OCI-LY3 (cell line): ENCODE measurements at regions not wholly inside any gene's neighbourhood (a gene's known extent, or its start where the extent isn't known, plus 50 kb on each side); places are given as distances from the start of the nearest gene placed in this dataset.
A peak's percentile ranks its signal among the peaks of the same experiment; 100 is the strongest.

Experiments used
- H2AFZ ChIP-seq: fragments of 200-600, 300-600 bp; shearing (Covaris generic); 2 replicates; pipeline ENCODE4 v1.6.0; 2014; ENCODE audit warnings: antibody characterized with exemption, low read depth, low read length
- H3K27ac ChIP-seq: fragments of 200-600, 300-600 bp; sonication (generic); 2 replicates; pipeline ENCODE4 v1.5.1; 2014; ENCODE audit warnings: mild to moderate bottlenecking, low read length, moderate library complexity, mixed read lengths
- H3K27me3 ChIP-seq: fragments of 200-600, 300-600 bp; sonication (generic); 2 replicates; pipeline ENCODE4 v1.6.1; 2014; ENCODE audit warnings: low read depth, low read length, mixed read lengths
- H3K36me3 ChIP-seq: fragments of 200-600, 300-600 bp; sonication (generic); replicated peaks from 2 replicates; pipeline ENCODE3; 2014; ENCODE audit warnings: low read depth, low read length, mixed read lengths
- H3K4me1 ChIP-seq: fragments of 300-600, 200-600 bp; sonication (generic); 2 replicates; pipeline ENCODE4 v1.6.1; 2014; ENCODE audit warnings: low read length, mixed read lengths
- H3K4me2 ChIP-seq: fragments of 200-600, 300-600 bp; sonication (generic); 2 replicates; pipeline ENCODE4 v1.6.1; 2014; ENCODE audit warnings: low read length, mixed read lengths
- H3K4me3 ChIP-seq: fragments of 300-600, 200-600 bp; sonication (generic); 2 replicates; pipeline ENCODE4 v1.5.1; 2014; ENCODE audit warnings: antibody characterized with exemption, mild to moderate bottlenecking, low read length, moderate library complexity
- H3K79me2 ChIP-seq: fragments of 300-600, 200-600 bp; shearing (Covaris generic); 2 replicates; pipeline ENCODE4 v1.6.1; 2014; ENCODE audit warnings: mild to moderate bottlenecking, low read length, mixed read lengths
- H3K9ac ChIP-seq: fragments of 300-600, 200-600 bp; shearing (Covaris generic); 2 replicates; pipeline ENCODE4 v1.6.0; 2014; ENCODE audit warnings: mild to moderate bottlenecking, low read length, moderate library complexity
- H3K9me3 ChIP-seq: fragments of 200-600, 300-600 bp; shearing (Covaris generic); 2 replicates; pipeline ENCODE4 v1.6.1; 2014; ENCODE audit warnings: low read length, mixed read lengths; ENCODE audit not compliant: insufficient read depth
- H4K20me1 ChIP-seq: fragments of 200-600, 300-600 bp; sonication (generic); 2 replicates; pipeline ENCODE4 v1.6.1; 2016; ENCODE audit warnings: low read length, mixed read lengths; ENCODE audit not compliant: insufficient read depth
- EZH2phosphoT487 ChIP-seq: fragments of 200-600 bp; shearing (Covaris generic); IDR thresholded peaks from 2 replicates; pipeline ENCODE4 v1.6.1; 2018; ENCODE audit warnings: antibody characterized with exemption, mixed run types, low read depth
- TF ChIP-seq, protein P1 (sequence below): fragments of 200-600, 300-600 bp; sonication (generic); IDR thresholded peaks from 2 replicates; pipeline ENCODE4 v1.5.1; 2014; ENCODE audit warnings: antibody characterized with exemption, low read length, low read depth

- TF ChIP-seq, protein P1, sequence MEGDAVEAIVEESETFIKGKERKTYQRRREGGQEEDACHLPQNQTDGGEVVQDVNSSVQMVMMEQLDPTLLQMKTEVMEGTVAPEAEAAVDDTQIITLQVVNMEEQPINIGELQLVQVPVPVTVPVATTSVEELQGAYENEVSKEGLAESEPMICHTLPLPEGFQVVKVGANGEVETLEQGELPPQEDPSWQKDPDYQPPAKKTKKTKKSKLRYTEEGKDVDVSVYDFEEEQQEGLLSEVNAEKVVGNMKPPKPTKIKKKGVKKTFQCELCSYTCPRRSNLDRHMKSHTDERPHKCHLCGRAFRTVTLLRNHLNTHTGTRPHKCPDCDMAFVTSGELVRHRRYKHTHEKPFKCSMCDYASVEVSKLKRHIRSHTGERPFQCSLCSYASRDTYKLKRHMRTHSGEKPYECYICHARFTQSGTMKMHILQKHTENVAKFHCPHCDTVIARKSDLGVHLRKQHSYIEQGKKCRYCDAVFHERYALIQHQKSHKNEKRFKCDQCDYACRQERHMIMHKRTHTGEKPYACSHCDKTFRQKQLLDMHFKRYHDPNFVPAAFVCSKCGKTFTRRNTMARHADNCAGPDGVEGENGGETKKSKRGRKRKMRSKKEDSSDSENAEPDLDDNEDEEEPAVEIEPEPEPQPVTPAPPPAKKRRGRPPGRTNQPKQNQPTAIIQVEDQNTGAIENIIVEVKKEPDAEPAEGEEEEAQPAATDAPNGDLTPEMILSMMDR, result no peak
- no peak for TF ChIP-seq EZH2phosphoT487
- H3K27ac ChIP-seq, result no peak overlapping the region
- no peaks in the 10 kb centered on the region for H3K79me2 ChIP-seq
- no peaks in the 10 kb centered on the region for H3K36me3 ChIP-seq
- H3K9me3 ChIP-seq, result no peaks in the 10 kb centered on the region
- no peak overlapping the region for H3K9ac ChIP-seq
- H3K4me3 ChIP-seq, result no peak overlapping the region
- H2AFZ ChIP-seq, result no peak overlapping the region
- H4K20me1 ChIP-seq, result no peaks in the 10 kb centered on the region
- no peak overlapping the region for H3K4me2 ChIP-seq
- H3K4me1 ChIP-seq, result no peaks in the 10 kb centered on the region
- H3K27me3 ChIP-seq, result no peaks in the 10 kb centered on the region
Observed at GRCh38 chr5:121156565-121156964, 692.5 kb downstream of the PRR16 start.

DNA sequence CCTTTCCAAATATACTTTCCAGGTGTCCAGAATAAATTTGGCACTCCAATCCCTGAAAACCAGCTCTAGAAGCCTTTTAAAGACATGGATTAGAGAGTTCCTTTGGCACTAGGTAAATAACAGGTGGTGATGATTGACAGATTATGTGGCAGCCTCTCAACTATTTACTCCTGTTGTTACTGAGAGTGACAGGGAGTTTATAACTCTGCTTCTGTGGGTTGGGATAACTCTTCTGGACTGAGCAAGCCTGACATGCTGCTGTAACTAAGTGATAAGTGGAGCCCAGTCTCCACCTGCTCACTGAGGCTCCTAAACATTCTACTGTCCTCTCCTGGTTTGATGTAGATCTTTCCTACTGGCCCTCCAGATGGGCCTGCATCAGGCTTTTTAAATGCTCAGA lies 693.2 kb upstream of the FTMT start:
- Histone ChIP-seq H3K27ac (no peak overlapping the region), H4K20me1 (no peaks in the 10 kb centered on the region), H3K9me3 (no peaks in the 10 kb centered on the region), H3K4me3 (no peak overlapping the region), H3K4me1 (no peaks in the 10 kb centered on the region), H3K79me2 (no peaks in the 10 kb centered on the region), H3K36me3 (no peaks in the 10 kb centered on the region), H3K4me2 (no peak overlapping the region), H3K9ac (no peak overlapping the region), H2AFZ (no peak overlapping the region), H3K27me3 (no peaks in the 10 kb centered on the region)
- TF ChIP-seq, protein P1, result no peak
- TF ChIP-seq EZH2phosphoT487, result no peak

DNA sequence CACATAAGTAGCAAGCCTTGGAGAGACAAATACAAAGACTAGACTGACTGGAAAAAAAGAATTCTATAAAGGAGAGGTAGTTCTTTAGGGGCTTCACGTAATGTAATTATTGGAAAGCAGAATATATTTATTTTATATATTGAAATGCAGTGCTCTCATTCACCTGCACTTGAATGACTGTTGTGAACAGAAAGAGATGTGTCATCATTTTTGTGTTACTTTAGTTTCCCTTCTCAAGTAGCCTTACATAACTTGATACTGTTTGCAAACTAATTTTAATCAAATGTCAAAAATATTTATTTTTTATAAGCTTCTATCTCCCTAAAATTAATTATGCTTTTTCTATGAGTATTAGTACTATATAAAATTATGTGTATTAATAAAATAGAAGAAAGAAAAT lies 691.1 kb upstream of the FTMT start:
- Histone ChIP-seq H4K20me1 (no peaks in the 10 kb centered on the region), H3K36me3 (no peaks in the 10 kb centered on the region), H3K27me3 (no peaks in the 10 kb centered on the region), H3K9ac (no peak overlapping the region), H3K79me2 (no peaks in the 10 kb centered on the region), H3K27ac (no peak overlapping the region), H3K4me1 (peaks cover 8% of the 10 kb centered on the region; the same call in 1 of the 2 replicates), H3K4me2 (no peak overlapping the region), H2AFZ (no peak overlapping the region), H3K9me3 (no peaks in the 10 kb centered on the region), H3K4me3 (no peak overlapping the region)
- TF ChIP-seq, protein P1, result no peak
- TF ChIP-seq EZH2phosphoT487, result no peak

GRCh38 chr5:121164632-121165031 lies 687.0 kb upstream of the FTMT start:
- H2AFZ ChIP-seq, result peak overlapping the region; percentile 81; the same call in 1 of the 2 replicates

More at GRCh38 chr5:121164632-121165031, 687.0 kb upstream of the FTMT start:
- Histone ChIP-seq H3K4me1 (peaks cover 8% of the 10 kb centered on the region; the same call in 1 of the 2 replicates), H3K9me3 (no peaks in the 10 kb centered on the region), H3K79me2 (no peaks in the 10 kb centered on the region), H3K27ac (no peak overlapping the region), H4K20me1 (no peaks in the 10 kb centered on the region), H3K36me3 (no peaks in the 10 kb centered on the region), H3K27me3 (no peaks in the 10 kb centered on the region), H3K4me2 (peak overlapping the region; percentile 20; the same call in 1 of the 2 replicates), H3K9ac (no peak overlapping the region), H3K4me3 (0 out of 2 replicates have a peak overlapping the region, but pooled peaks have one; percentile 6)
- TF ChIP-seq EZH2phosphoT487, result no peak
- TF ChIP-seq, protein P1, result no peak
